GM21786 (cell line): ENCODE measurements at regions not wholly inside any gene's neighbourhood (a gene's known extent, or its start where the extent isn't known, plus 50 kb on each side); places are given as distances from the start of the nearest gene placed in this dataset.
"Not testable (repeated sequence)": the region's sequence is repeated elsewhere in the genome, so short reads cannot be mapped to it uniquely, and the experiment has no call there.

Experiments
- ATAC-seq: cut with Tn5 transposase; IDR thresholded peaks from one replicate; pipeline ENCODE4 v1.9.1; 2021; ENCODE audit not compliant: unreplicated experiment

DNA sequence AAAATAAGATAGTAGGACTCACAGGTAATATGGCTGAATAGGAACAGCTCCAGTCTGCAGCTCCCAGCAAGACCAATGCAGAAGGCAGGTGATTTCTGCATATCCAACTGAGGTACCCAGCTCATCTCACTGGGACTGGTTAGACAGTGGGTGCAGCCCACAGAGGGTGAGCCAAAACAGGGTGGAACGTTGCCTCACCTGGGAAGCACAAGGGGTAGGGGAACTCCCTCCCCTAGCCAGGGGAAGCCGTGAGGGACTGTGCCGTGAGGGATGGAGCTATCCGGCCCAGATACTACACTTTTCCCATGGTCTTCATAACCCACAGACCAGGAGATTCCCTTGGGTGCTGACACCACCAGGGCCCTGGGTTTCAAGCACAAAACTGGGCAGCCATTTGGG lies 114.8 kb upstream of the GNAI1 start:
- ATAC-seq, result not testable (repeated sequence)

GRCh38 chr7:80018941-80019808 lies 115.5 kb upstream of the GNAI1 start:
- peak; percentile 99 for ATAC-seq

- no peak for ATAC-seq
Measured at GRCh38 chr7:80017101-80017698, 117.4 kb upstream of the GNAI1 start.

DNA sequence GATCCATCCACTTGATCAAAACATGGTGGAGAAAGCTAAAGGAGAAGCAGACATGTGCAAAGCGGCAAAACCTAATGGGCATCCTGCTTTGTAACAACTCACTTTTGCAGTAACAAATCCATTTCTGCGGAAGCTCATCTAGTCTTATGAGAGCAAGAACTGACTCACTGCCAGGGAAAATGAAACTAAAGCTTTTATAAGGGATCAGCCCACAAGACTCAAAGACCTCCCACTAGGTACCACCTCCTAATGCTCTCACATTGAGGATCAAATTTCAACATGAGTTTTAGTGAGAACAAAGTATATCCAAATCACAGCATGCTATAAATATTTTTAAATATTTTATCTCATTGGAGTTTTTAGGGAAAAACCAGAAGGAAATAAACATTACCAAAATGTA lies 120.1 kb upstream of the GNAI1 start:
- ATAC-seq, result no peak

DNA sequence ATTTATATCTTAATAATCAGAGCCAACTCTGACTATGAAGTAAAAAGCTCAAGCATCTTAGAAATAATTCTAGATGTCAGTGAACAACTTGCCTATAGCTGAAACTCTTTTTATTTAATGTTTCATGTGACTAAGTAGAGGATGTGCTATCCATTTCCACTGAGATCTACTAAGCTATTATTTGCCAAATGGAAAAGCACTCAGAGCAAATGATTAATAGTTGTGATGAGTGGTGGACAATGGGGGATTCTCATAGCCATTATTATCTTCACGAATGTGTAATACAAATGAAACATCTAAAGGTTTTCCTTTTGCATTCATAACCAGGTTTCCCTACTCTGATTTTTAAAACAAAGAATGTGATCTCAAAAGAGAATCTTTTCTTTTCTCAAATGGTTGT lies 126.6 kb upstream of the GNAI1 start:
- no peak for ATAC-seq

- ATAC-seq, result no peak
Measured at GRCh38 chr7:80002865-80003264, 131.8 kb upstream of the GNAI1 start.

GRCh38 chr7:79998363-79998762 lies 136.3 kb upstream of the GNAI1 start:
- no peak for ATAC-seq

DNA sequence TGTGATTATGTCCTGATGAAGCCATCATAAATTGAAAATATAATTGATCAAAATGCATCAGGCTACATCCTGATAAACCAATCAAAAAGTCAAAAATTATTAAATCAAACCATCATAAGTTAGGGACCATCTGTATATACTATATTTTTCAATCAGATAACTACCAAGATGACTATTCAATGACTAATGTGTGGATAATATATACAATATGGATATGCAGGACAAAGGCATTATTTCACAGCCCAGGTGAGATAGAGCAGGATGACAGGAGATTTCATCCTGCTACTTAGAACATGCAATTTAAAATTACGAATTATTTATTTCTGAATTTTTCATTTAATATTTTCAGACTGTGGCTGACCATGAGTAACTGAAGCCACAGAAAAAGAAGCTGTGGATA lies 137.3 kb upstream of the GNAI1 start:
- ATAC-seq, result no peak

DNA sequence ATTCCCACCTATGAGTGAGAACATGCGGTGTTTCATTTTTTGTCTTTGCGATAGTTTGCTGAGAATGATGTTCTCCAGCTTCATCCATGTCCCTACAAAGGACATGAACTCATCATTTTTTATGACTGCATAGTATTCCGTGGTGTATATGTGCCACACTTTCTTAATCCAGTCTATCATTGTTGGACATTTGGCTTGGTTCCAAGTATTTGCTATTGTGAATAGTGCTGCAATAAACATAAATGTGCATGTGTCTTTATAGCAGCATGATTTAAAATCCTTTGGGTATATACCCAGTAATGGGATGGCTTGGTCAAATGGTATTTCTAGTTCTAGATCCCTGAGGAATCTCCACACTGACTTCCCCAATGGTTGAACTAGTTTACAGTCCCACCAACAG lies 138.9 kb upstream of the GNAI1 start:
- ATAC-seq, result not testable (repeated sequence)

DNA sequence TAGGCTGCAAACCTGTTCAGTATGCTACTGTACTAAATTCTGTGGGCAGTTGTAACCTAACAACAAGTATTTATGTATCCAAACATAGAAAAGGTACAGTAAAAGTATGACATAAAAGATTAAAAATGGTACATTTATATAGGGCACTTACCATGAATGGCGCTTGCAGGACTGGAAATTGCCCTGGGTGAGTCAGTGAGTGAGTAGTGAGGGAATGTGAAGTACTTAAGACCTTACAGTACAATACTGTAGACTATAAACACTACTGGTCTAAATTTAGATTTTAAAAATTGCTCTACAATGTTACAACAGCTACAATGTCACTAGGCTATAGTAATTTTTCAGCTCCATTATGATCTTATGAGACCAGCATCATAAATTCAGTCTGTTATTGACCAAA lies 146.0 kb upstream of the GNAI1 start:
- ATAC-seq, result no peak

DNA sequence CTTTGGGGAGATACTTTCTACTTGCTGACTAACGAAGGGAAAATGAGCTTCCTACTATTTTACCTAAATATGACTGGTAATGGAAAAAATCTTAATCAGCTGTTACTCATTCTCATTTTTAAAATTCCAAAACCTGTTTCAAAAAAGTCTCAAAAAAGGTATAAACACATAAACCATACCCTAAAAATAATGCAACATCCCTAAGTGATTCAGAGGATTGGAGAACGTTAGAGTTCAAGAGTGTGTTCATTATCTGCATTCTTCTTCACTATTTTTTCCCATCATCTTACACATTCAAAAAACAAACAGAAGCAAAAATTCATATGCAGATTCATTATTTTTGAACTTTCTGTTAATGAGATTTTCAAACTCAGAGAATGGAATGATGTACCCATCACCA lies 150.4 kb upstream of the GNAI1 start:
- no peak for ATAC-seq

DNA sequence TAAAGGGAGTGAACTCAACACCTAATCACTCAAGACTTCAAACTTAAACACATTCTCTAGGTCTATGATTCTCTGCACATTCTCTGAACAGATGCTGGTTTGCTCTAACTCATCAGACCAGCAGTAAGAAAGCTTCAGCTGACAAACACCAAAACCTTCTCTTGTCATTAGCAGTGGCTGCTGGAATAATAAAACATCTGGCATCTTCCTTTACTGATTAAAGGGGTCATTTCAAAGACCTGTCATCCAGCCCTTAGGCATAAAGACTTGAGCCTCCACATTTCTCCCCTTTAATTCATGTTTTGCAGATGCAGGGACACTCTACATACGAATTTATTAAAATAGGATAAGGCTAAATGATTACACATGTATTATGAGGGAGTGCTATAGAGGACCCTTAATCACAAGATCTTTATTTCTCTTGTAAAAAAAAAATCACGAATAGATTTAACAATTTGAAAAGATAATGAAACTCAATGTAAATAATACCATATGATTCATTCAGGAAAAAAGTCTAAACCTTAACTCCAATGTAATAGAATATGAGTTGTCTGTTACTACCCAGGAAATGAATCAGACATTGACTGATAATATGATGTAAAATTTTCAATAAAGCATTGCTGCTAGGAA lies 152.4 kb upstream of the GNAI1 start:
- ATAC-seq, result no peak

DNA sequence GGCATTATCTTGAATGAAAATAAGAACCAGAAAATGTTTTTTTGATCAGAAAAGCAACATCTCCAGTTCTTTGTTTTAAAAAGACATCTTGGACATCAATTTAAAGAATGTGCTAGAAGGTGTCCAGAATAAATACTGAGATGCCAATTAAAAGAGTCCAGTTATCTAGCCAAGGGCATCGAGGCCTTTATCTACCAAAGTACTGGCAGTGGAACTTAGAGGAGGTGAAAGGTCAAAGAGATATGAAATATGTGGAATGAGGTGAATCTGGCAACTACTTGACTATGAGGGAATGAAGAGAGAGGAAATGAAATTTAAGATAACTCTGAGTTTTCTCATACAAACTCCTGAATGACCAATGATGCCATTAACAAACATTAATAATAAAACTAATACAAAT lies 154.3 kb upstream of the GNAI1 start:
- ATAC-seq, result no peak

GRCh38 chr7:79979437-79979836 lies 155.2 kb upstream of the GNAI1 start:
- ATAC-seq, result no peak

DNA sequence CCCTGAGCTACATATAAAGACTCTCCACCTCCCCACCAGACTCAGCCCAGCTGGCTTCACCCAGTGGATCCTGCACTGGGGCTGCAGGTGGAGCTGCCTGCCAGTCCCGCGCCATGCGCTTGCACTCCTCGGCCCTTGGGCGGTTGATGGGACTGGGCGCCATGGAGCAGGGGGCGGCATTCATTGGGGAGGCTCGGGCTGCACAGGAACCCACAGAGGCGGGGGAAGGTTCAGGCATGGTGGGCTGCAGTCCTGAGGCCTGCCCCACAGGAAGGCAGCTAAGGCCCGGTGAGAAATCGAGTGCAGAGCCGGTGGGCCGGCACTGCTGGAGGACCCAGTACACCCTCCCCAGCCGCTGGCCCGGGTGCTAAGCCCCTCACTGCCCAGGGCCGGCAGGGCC lies 157.2 kb upstream of the GNAI1 start:
- ATAC-seq, result no peak

DNA sequence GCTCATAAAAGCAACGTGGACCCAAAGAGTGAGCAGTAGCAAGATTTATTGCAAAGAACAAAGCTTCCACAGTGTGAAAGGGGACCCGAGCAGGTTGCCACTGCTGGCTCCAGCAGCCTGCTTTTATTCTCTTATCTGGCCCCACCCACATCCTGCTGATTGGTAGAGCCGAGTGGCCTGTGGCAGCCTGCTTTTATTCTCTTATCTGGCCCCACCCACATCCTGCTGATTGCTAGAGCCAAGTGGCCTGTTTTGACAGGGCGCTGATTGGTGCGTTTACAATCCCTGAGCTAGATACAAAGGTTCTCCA lies 158.0 kb upstream of the GNAI1 start:
- not testable (repeated sequence) for ATAC-seq

DNA sequence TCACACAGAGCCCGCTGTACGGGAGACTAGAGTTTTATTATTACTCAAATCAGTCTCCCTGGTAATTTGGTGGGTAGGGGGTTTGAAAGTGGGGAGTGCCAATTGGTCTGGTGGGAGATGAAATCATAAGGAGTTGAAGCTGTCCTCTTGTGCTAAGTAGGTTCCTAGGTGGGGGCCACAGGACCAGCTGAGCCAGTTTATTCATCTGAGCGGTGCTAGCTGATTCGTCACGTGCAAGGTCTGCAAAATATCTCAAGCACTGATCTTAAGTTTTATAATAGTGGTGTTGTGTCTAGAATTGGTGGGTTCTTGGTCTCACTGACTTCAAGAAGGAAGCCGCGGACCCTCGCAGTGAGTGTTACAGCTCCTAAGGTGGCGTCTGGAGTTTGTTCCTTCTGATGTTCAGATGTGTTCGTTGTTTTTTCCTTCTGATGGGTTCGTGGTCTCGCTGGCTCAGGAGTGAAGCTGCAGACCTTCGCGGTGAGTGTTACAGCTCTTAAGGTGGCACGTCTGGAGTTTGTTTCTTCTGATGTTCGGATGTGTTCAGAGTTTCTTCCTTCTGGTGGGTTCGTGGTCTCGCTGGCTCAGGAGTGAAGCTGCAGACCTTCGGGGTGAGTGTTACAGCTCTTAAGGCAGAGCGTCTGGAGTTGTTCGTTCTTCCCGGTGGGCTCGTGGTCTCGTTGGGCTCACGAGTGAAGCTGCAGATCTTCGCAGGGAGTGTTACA lies 158.5 kb upstream of the GNAI1 start:
- ATAC-seq, result not testable (repeated sequence)

GRCh38 chr7:79973455-79973854 lies 161.2 kb upstream of the GNAI1 start:
- no peak for ATAC-seq

GRCh38 chr7:79971058-79971457 lies 163.6 kb upstream of the GNAI1 start:
- ATAC-seq, result no peak

- no peak for ATAC-seq
Measured at GRCh38 chr7:79968894-79969293, 165.7 kb upstream of the GNAI1 start.

- no peak for ATAC-seq
Measured at GRCh38 chr7:79968077-79968648, 166.5 kb upstream of the GNAI1 start.
